Activated T-helper 1 cell treated with anti-CD3 and anti-CD28 coated beads, Interleukin-12 subunit alpha, Interleukin-12 subunit beta, Interleukin-2, Interleukin-4 antibody, amounts not matched to agents 30 ng/mL and 10 ng/mL and 1 ng/mL, durations not matched to agents 14 hours and 24 hours and 36 hours (primary cell): ENCODE measurements at regions not wholly inside any gene's neighbourhood (a gene's known extent, or its start where the extent isn't known, plus 50 kb on each side); places are given as distances from the start of the nearest gene placed in this dataset.

Experiments used
- DNase-seq: peaks from one replicate; pipeline ENCODE4 v3.0.0; 2021; ENCODE audit warnings: low spot score
- H3K27ac Mint-ChIP-seq: one replicate; pipeline ENCODE4 v1.8.0; 2021; ENCODE audit warnings: mild to moderate bottlenecking, mixed read lengths
- H3K27me3 Mint-ChIP-seq: one replicate; pipeline ENCODE4 v1.8.0; 2022; ENCODE audit warnings: mild to moderate bottlenecking, moderate library complexity, mixed read lengths; ENCODE audit not compliant: insufficient read depth
- H3K36me3 Mint-ChIP-seq: one replicate; pipeline ENCODE4 v1.8.0; 2021; ENCODE audit warnings: low read depth, mixed read lengths
- H3K4me1 Mint-ChIP-seq: one replicate; pipeline ENCODE4 v1.8.0; 2021; ENCODE audit warnings: low read depth, mixed read lengths
- H3K4me3 Mint-ChIP-seq: one replicate; pipeline ENCODE4 v1.8.0; 2021; ENCODE audit warnings: mild to moderate bottlenecking, moderate library complexity, mixed read lengths
- H3K9me3 Mint-ChIP-seq: one replicate; pipeline ENCODE4 v1.8.0; 2021; ENCODE audit warnings: mixed read lengths
- intact Hi-C: fragments of 100-400 bp; cut with micrococcal nuclease; formaldehyde crosslinking; loops from one replicate; pipeline ENCODE4 v1.15.1; 2024

DNA sequence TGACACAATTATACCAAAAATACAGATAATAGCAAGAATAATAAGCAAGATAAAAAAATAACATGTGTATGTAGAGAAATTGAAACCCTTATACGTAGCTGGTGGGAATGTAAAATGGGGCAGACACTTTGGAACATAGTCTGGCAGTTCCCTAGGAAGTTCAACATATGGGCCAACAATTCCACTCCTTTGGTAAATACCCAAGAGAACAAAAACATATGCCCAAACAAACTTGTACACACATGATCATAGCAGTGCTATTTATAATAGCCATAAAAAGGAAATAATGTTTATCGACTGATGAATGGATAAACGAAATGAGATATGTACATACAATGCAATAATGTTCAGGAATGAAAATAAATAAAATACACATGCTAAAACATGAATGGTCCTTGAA lies 462.4 kb upstream of the SORCS1 start:
- H3K36me3 Mint-ChIP-seq, result no peaks in the 10 kb centered on the region
- no peaks in the 10 kb centered on the region for H3K4me1 Mint-ChIP-seq
- peaks cover 3% of the 10 kb centered on the region for H3K9me3 Mint-ChIP-seq
- no peak overlapping the region for H3K4me3 Mint-ChIP-seq
- H3K27me3 Mint-ChIP-seq, result no peaks in the 10 kb centered on the region
- no peak overlapping the region for H3K27ac Mint-ChIP-seq
- intact Hi-C loops, result no loop called here
- DNase-seq, result no peak

DNA sequence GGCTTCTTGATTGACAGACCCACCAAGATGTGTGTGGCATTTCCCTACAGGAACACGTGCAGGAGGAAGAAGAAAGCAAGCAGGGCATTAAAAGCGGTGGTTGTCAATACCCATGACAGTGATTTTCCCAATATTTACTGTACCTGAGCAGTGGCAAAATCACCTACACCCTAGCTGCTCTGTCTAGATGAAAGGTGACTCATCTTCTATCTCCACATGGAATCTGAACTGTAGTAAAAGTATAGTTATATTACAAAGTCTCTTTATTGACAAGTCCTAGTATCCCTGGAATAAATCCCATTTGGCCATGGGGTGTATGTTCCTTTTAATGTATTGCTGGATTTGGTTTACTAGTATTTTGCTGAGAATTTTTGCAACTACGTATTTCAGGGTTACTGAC lies 458.8 kb upstream of the SORCS1 start:
- Mint-ChIP-seq H3K27ac (no peak overlapping the region), H3K4me3 (no peak overlapping the region), H3K4me1 (no peaks in the 10 kb centered on the region), H3K9me3 (peaks cover 3% of the 10 kb centered on the region), H3K27me3 (no peaks in the 10 kb centered on the region), H3K36me3 (no peaks in the 10 kb centered on the region)
- no peak for DNase-seq
- intact Hi-C loops, result no loop called here

DNA sequence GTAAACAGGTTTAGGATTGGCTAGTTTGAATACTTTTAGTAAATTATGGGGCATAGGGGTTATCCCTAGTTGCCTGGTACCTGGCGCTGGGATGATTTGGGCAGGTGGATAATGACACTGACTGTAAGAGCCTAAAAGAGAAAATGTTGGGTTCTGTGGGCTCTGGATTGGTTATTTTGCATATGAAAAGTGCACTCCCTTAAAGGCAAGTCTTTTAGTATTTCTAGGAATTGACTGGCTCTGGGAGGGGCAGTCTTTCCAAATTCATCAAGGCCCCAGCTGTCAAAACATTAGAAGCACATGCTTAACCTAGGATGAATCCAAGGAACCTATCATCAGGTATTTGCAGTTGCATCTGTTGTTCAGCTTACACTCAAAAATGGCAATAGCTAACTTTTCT lies 454.6 kb upstream of the SORCS1 start:
- H3K36me3 Mint-ChIP-seq, result no peaks in the 10 kb centered on the region
- H3K4me3 Mint-ChIP-seq, result no peak overlapping the region
- no peaks in the 10 kb centered on the region for H3K4me1 Mint-ChIP-seq
- no peaks in the 10 kb centered on the region for H3K27me3 Mint-ChIP-seq
- H3K27ac Mint-ChIP-seq, result no peak overlapping the region
- intact Hi-C loops, result no loop called here
- H3K9me3 Mint-ChIP-seq, result no peaks in the 10 kb centered on the region
- no peak for DNase-seq

DNA sequence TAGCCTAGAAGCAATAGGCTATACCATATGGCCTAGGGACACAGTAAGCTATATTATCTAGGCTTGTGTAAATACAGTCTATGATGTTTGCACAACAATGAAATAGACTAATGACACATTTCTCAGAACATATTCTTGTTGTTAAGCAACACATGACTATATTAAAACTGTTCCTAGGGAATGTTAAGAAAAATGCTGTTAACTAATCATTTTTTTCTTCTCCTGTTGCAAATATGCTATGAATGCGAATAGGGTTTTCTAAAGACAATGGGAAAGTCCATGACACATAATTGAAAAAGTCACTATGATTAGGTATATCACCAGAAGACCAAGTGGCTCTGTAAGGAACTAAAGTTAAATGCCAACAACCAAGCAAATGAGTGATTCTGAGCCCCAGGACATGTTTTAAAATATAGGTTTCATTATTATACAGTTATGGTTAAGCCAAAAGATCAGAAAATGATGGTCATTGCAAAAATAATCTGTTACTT lies 454.0 kb upstream of the SORCS1 start:
- no peaks in the 10 kb centered on the region for H3K4me1 Mint-ChIP-seq
- H3K4me3 Mint-ChIP-seq, result no peak overlapping the region
- H3K27me3 Mint-ChIP-seq, result no peaks in the 10 kb centered on the region
- no peak for DNase-seq
- no peaks in the 10 kb centered on the region for H3K9me3 Mint-ChIP-seq
- no peaks in the 10 kb centered on the region for H3K36me3 Mint-ChIP-seq
- intact Hi-C loops, result no loop called here
- no peak overlapping the region for H3K27ac Mint-ChIP-seq

DNA sequence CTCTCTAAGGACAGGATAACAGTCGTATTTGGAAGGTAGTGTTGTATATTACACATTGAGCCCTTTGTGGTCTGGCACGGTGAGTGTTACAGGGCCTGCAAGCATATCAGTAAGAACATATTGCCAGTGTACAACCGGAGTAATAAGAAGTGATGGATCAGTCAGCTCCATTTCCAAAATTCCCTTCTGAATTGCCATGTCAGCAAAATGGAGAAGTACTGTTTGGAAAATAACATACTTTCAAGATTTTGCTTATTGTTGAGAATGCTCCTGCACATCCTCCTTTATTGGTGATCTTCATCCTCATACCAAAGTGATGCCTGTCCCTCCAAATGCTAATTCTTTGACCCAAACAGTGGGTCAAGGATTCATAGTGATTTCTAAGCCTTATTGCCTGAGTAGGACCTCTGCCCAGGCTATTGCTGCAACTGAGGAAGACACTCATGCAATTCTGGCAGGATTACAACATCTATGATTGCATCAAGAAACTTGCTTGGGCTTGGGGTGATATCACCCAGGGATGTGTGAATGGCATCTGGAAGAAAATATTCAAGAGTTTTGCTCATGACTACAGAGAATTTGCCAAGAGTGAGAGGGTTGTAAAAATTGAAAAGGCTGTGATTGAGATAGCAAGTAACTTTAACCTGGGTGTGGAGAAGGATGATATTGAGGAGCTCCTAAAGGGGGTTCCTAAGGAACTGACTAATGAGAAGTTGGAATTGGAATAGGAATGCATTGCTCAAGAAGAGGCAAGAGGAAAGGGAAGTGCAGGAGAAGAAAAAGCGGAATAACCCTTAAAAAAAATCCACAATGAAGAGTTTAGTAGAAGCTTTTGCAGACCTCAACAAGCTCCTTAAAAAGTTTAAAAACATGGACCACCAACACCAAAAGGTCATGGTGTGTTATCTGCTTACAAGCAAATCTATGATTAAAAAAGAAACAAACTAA lies 452.2 kb upstream of the SORCS1 start:
- Mint-ChIP-seq H3K9me3 (no peaks in the 10 kb centered on the region), H3K27me3 (no peaks in the 10 kb centered on the region), H3K4me3 (no peak overlapping the region), H3K36me3 (no peaks in the 10 kb centered on the region), H3K4me1 (no peaks in the 10 kb centered on the region), H3K27ac (no peak overlapping the region)
- no peak for DNase-seq
- intact Hi-C loops, result no loop called here

DNA sequence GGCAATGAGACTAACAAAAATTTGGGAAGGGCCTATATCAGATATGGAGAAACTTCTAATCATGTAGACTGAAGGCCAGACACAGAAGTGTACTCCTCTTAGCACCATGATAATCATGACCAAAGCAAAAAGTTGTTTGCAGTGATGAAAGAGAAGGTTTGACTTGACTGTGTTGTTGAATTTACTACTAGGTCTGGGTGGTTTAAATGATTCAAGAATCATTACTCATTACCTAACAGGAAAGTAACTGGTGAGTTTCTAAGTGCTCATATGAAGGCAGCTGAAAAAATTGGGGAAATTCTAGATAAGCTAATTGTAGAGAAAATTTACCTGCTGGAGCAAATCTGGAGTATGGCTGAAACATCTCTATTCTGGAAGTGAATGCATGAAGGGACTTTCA lies 451.5 kb upstream of the SORCS1 start:
- intact Hi-C loops, result no loop called here
- Mint-ChIP-seq H3K4me3 (no peak overlapping the region), H3K36me3 (no peaks in the 10 kb centered on the region), H3K4me1 (no peaks in the 10 kb centered on the region), H3K9me3 (no peaks in the 10 kb centered on the region), H3K27ac (no peak overlapping the region), H3K27me3 (no peaks in the 10 kb centered on the region)
- no peak for DNase-seq

DNA sequence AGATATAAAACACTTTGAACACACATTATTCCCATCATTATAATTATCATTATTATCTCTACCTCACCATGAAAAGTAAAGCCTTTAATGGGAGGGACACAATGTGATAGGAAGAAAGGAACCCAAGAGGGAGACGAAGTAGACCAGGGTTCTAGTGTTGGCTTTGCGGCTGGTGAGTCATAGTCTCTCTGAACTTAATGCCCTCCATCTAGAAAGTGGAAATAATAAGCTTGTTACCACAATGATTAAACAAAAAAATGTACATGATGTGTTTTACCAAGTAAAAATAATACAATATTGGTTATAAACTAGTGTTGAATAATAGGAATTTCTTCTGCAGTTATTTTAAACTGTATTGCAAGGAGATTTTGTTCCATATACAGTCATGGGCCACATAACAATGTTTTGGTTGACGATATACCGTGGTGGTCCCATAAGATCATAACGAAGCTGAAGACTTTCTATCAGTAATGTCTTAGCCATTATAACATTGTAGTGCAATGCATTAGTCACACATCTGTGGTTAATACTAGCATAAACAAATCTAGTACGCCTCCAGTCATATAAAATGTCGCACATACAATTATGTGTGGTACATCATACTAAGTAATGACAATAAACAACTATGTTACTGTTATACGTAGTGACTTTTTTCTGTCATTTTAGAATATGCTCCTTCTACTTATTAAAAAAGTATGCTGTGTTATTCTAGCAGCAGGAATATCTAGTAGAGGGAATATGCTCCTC lies 450.6 kb upstream of the SORCS1 start:
- no peak overlapping the region for H3K4me3 Mint-ChIP-seq
- no peak overlapping the region for H3K27ac Mint-ChIP-seq
- intact Hi-C loops, result no loop called here
- H3K4me1 Mint-ChIP-seq, result no peaks in the 10 kb centered on the region
- H3K27me3 Mint-ChIP-seq, result no peaks in the 10 kb centered on the region
- DNase-seq, result no peak
- H3K36me3 Mint-ChIP-seq, result no peaks in the 10 kb centered on the region
- no peaks in the 10 kb centered on the region for H3K9me3 Mint-ChIP-seq

DNA sequence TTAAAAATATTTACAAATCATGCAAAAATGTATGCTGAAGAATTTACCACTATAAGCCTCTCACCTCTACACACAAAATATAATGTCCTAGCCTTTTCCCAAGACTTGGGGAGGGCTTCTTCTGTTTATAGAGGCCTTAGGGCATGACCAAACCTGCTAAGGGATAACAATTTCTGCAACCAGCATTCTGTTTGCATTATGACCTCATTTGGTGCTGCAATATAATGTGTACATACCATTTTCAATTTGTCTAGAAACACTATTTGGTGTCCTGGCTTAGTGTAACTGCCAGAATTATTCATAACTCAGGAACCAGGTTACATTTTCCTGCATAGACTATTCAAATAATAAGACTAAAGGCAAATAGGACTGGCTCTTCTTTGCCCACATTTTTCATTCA lies 446.6 kb upstream of the SORCS1 start:
- no peaks in the 10 kb centered on the region for H3K4me1 Mint-ChIP-seq
- intact Hi-C loops, result no loop called here
- no peak overlapping the region for H3K4me3 Mint-ChIP-seq
- no peak for DNase-seq
- H3K27me3 Mint-ChIP-seq, result no peaks in the 10 kb centered on the region
- H3K9me3 Mint-ChIP-seq, result no peaks in the 10 kb centered on the region
- H3K27ac Mint-ChIP-seq, result no peak overlapping the region
- H3K36me3 Mint-ChIP-seq, result no peaks in the 10 kb centered on the region

DNA sequence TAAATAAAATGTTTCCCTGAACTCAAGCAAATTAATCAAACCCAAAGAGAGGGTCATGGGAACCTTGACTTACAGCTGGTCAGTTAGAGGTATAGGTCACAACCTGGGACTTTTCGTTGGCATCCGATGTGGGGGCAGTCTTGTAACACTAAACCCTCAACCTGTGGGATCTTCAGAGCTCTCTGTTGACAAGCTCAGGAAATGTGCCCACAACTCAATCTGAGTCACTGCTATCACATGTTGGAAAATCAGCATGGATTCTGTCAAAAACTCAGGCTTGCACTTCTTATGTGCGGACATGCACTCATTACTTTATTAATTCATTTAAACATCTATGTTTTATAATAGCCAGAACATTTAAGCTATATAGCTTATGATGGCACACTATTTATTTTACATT lies 424.6 kb upstream of the SORCS1 start:
- H3K27me3 Mint-ChIP-seq, result no peaks in the 10 kb centered on the region
- no peak overlapping the region for H3K27ac Mint-ChIP-seq
- peaks cover 11% of the 10 kb centered on the region for H3K9me3 Mint-ChIP-seq
- DNase-seq, result no peak
- no peaks in the 10 kb centered on the region for H3K36me3 Mint-ChIP-seq
- H3K4me3 Mint-ChIP-seq, result no peak overlapping the region
- intact Hi-C loops, result no loop called here
- H3K4me1 Mint-ChIP-seq, result no peaks in the 10 kb centered on the region

DNA sequence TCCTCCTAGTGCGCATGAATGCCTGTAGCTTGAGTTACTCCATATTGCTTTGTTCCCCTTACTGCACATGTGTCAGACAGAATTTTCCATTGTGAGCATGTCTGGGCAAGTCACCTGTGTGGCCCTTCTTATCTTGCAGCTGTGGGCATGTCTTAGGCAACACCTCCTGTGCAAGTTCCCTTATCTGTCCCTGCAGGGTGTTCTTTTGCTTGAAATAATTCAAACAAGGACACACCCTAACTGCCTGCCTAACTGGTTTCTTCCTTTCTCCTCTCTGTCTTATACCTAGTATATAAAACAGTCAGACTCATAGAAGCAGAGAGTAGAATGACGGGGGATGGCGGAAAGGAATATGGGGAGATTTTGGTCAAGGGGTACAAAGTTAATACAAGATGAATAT lies 421.1 kb upstream of the SORCS1 start:
- Mint-ChIP-seq H3K27me3 (no peaks in the 10 kb centered on the region), H3K9me3 (peaks cover 13% of the 10 kb centered on the region), H3K4me1 (no peaks in the 10 kb centered on the region), H3K36me3 (no peaks in the 10 kb centered on the region), H3K27ac (no peak overlapping the region), H3K4me3 (no peak overlapping the region)
- DNase-seq, result no peak
- intact Hi-C loops, result no loop called here

DNA sequence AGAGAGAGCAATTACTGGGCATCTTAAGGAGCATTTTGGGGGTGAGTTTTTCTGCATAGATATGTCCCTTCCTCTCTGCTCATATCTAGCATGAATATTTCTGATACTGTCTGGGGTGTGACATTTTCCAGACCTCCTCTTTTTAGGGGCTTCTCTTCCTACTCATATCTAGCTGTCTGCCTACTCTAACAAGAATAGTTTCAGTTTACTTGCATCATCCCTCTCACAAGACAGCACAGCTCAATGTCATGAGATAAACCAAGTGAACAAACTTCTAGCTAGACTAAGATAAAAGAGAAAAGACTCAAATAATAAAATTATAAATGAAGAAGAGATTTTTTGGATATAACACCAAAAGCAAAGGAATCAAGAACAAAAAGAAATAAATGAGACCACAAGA lies 419.5 kb upstream of the SORCS1 start:
- Mint-ChIP-seq H3K27me3 (no peaks in the 10 kb centered on the region), H3K4me3 (no peak overlapping the region), H3K9me3 (peaks cover 13% of the 10 kb centered on the region), H3K27ac (no peak overlapping the region), H3K4me1 (no peaks in the 10 kb centered on the region), H3K36me3 (no peaks in the 10 kb centered on the region)
- intact Hi-C loops, result no loop called here
- DNase-seq, result no peak

DNA sequence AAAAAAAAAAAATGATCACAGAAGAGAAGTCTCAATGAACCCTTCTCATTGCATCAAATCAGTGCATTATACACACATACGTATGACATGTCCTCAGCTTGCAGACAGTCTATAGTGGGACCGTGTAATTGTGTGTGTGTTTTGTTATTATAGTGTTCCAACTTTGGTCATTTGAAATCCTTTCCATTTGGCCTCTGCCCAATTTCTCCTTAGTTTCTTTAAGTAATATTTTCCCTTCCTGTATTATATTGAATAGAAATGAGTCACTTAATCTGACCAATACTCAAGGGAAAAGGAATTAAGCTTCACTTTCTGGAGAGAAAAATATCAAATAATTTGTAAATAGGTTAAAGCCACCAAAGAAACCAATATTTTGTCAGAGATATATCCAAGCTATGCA lies 415.5 kb upstream of the SORCS1 start:
- Mint-ChIP-seq H3K36me3 (no peaks in the 10 kb centered on the region), H3K27me3 (no peaks in the 10 kb centered on the region), H3K27ac (no peak overlapping the region), H3K4me1 (no peaks in the 10 kb centered on the region), H3K9me3 (peaks cover 7% of the 10 kb centered on the region), H3K4me3 (no peak overlapping the region)
- intact Hi-C loops, result no loop called here
- DNase-seq, result no peak

DNA sequence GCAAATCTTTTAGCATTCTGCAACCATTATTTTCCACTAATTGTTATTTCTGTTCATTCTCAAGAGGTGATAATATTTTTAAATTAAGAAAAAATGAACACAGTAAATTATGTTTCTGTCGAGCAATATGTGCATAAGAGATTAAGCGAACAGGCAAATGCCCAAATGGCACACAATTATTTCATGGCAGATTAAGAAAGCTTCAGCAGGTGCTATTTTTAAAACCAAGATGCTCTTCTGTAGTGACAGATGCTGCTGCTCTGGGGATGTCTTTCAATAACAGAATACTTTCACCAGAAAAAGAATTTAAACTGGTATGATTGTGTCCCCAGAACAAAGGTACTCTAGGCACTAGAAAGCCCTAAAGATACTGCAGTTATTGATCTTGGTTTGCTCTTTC lies 412.7 kb upstream of the SORCS1 start:
- Mint-ChIP-seq H3K27me3 (no peaks in the 10 kb centered on the region), H3K4me3 (no peak overlapping the region), H3K27ac (no peak overlapping the region), H3K9me3 (peaks cover 3% of the 10 kb centered on the region), H3K36me3 (no peaks in the 10 kb centered on the region), H3K4me1 (no peaks in the 10 kb centered on the region)
- intact Hi-C loops, result no loop called here
- DNase-seq, result no peak
